GM20000 (cell line): ENCODE measurements at regions not wholly inside any gene's neighbourhood (a gene's known extent, or its start where the extent isn't known, plus 50 kb on each side); places are given as distances from the start of the nearest gene placed in this dataset.

Experiments used
- DNase-seq: peaks from one replicate; pipeline ENCODE4 v3.0.0; 2012; ENCODE audit warnings: low spot score
- TF ChIP-seq, protein P1 (sequence below): IDR thresholded peaks from 2 replicates; pipeline ENCODE4 v1.5.1; 2012; ENCODE audit warnings: mild to moderate bottlenecking, control low read depth; ENCODE audit errors: extremely low read depth, missing control alignments

DNA sequence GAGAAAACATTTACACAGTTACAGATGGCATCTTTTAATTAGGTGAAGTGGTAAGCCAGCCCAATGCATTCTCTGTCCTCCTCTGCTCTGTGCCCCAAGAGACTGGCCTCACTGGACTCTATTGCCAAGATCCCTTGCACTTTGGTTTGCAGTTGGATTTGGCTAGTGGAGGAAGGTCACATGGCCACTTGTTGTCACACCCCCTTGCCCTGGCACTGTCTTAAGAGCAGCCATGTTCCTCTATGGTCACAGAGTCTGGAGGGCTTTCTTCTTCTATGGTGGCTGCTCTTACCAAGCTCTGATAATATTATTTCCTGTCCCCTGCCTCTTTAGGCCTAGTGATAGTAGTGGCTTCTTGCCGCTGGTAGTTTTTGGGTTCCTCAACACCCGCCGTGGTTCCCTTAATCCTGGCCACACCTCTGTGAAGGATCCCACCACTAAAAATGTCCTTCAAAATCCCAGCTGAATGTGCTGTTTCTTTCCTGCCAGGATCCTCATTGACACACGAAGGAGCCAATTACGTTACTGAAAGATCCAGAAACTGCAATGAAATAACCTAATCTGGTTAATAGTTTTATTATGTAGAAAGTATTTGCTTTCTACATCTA lies 111.1 kb downstream of the CDC42EP3 start:
- no peak for DNase-seq

DNA sequence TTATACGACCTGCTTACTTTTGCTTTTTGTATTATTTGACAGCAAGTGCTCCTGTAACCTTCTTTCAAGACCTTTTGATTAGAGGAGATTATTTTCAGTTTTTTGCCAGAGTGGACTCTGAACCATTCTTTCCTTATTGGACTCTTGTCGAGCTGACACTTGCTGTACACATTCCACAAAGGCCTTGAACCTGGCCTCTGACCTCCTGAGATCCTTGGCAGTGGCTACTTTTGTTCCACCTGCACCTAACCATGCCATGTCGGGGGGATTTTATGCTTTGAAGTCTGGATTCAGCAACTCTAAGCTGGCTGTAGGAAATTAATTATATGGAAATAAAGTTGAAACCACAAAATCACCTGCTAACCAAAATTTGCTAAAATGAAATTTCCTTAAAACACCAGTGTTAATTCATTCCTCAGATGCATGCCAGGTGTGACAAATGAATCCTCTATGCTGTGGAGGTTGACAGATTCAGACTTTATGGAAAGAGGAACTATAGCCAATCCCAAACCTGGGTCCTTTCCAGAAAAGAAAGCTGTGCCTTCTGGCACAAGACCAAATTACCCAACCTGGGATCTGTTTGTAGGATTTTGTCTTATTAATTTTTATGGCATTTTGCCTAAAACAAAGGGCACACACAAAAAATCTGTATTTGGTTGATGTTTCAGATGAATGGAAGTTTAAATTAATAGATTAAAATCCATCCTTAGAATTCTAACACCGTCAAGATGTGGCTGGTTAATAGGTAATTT lies 110.4 kb downstream of the CDC42EP3 start:
- no peak for DNase-seq
- TF ChIP-seq, protein P1, sequence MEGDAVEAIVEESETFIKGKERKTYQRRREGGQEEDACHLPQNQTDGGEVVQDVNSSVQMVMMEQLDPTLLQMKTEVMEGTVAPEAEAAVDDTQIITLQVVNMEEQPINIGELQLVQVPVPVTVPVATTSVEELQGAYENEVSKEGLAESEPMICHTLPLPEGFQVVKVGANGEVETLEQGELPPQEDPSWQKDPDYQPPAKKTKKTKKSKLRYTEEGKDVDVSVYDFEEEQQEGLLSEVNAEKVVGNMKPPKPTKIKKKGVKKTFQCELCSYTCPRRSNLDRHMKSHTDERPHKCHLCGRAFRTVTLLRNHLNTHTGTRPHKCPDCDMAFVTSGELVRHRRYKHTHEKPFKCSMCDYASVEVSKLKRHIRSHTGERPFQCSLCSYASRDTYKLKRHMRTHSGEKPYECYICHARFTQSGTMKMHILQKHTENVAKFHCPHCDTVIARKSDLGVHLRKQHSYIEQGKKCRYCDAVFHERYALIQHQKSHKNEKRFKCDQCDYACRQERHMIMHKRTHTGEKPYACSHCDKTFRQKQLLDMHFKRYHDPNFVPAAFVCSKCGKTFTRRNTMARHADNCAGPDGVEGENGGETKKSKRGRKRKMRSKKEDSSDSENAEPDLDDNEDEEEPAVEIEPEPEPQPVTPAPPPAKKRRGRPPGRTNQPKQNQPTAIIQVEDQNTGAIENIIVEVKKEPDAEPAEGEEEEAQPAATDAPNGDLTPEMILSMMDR: no peak

More for the DNA sequence above, 111.1 kb downstream of the CDC42EP3 start:
- TF ChIP-seq, protein P1: no peak

DNA sequence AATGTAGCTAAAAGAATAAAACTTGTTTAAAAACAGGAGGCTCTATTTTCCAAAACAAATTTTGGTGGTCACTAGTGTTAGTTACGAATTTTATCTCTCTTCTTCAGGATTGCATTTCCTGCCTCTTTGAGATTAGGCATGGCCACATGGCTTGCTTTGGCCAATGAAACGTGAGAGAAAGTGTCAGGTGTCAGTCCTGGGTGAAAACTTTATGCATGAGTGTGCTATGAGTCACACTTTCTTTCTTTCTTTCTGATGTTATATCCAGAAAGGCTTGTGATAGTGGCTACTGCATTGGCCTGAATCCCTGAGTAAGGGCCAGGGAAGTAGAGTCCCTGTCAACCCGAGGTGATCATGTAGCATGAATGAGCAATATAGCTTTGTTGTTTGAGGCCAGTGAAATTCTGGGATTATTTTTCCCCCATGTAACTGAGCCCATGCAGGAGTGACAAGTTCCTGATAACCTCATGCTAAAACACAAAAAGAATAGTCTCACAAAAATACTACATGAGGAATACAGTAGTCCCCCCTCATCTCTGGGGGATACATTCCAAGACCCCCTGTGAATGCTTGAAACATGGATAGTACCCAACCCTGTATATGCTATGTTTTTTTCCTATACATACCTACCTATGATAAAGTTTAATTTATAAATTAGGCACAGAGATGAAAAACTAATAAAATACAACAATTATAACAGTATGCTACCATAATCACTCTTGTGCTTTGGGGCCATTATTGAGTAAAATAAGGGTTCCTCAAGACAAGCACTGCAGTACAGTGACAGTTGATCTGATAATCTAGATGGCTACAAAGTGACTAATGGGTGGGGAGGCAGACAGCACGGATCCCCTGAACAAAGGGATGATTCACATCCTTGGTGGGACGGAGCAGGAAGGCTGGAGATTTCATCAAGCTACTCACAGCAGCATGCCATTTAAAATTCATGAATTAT lies 109.5 kb downstream of the CDC42EP3 start:
- TF ChIP-seq, protein P1: no peak
- DNase-seq: no peak

DNA sequence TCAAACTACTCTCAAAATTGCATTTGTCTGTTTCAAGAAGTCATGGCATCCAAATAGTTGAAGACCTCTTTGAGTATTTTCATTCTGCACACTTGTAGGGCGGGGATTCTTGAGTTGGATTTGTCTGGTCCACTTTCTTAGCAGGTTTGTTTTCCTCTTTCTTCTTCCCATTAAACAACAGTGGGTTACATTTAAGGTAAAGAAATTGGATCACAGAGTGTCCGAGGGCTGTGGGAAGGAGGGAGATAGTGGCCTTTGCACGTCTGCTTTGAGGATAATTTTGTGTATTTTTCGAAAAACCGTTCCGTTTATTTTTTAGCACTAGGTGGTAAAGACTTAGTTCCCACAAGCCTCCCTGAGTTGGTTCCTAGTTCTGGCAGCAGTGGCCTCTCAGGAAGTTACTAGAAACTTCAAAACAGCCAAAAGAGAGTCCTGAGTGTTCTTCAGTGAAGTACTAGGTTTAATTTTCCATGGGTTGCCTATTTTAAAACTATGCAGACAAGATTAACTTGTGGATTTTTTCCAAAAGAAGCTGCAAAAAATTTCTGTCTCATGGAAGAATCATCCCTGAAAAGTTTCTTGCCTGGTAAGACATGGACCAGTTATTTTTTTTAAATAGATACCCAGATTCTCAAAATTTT lies 107.9 kb downstream of the CDC42EP3 start:
- no peak for DNase-seq
- TF ChIP-seq, protein P1: no peak

DNA sequence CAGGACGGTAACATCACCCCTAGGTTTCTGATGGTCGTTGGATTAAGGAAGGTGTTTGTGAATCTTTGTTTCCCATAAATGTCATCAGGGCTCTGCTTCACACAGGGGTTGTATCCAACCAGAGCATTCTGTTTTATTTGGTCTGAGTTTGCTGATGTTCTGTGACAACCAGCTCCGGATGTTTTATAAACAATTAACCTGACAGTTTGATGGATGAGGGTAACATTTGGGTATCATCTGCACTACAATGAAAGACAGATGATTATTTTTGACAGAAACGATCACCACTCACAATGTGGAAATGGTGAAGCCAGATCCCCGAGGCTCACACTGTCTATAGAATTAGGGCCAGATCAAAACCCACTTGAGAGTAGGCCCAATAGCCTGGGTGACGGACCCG lies 107.1 kb downstream of the CDC42EP3 start:
- DNase-seq: no peak
- TF ChIP-seq, protein P1: no peak

DNA sequence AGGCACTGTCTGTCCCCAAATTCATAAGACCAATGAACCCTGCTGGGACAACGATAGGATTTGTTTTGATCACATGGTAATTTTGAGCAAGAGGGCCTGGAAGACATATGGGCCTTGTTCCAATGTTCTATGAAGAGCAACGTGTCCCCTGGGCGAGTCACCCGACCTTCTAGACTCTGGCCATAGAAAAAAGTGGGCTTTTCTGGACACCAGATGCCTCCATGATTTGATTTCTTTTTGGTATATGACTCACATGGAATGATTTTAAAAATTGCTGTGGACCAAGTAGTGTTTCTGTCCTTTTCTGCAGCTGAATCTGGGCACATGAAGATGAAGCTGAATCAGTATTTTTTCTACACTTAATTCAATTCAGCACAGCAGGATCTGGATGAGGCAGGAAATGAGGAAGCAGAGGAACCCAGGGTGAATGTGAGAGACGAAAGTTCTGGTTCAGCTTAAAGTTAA lies 104.9 kb downstream of the CDC42EP3 start:
- DNase-seq: no peak
- TF ChIP-seq, protein P1: no peak
